ENCODE measurements at regions not wholly inside any gene's neighbourhood (a gene's known extent, or its start where the extent isn't known, plus 50 kb on each side); places are given as distances from the start of the nearest gene placed in this dataset.

GRCh38 chr12:87384226-87384625, 645.0 kb downstream of the C12orf50 start:
- no peak for TF ChIP-seq CTCF (conservative IDR thresholded peaks at IDR 0.05)
- H3K27ac ChIP-seq = no peak overlapping the region

- H3K27ac ChIP-seq = no peak overlapping the region
- TF ChIP-seq CTCF (conservative IDR thresholded peaks at IDR 0.05) = no peak
Observed at GRCh38 chr12:87383680-87384079, 645.5 kb downstream of the C12orf50 start.

- no peak for TF ChIP-seq CTCF (conservative IDR thresholded peaks at IDR 0.05)
Observed at GRCh38 chr12:87382959-87383566, 646.1 kb downstream of the C12orf50 start.

GRCh38 chr12:87382436-87382835, 646.8 kb downstream of the C12orf50 start:
- no peak overlapping the region for H3K27ac ChIP-seq
- TF ChIP-seq CTCF (conservative IDR thresholded peaks at IDR 0.05) = no peak

More at GRCh38 chr12:87382959-87383566, 646.1 kb downstream of the C12orf50 start:
- no peak overlapping the region for H3K27ac ChIP-seq

GRCh38 chr12:87381742-87382141, 647.5 kb downstream of the C12orf50 start:
- H3K27ac ChIP-seq = no peak overlapping the region
- TF ChIP-seq CTCF (conservative IDR thresholded peaks at IDR 0.05) = no peak

- no peak for TF ChIP-seq CTCF (conservative IDR thresholded peaks at IDR 0.05)
- no peak overlapping the region for H3K27ac ChIP-seq
Observed at GRCh38 chr12:87378526-87378925, 650.7 kb downstream of the C12orf50 start.

- TF ChIP-seq CTCF (conservative IDR thresholded peaks at IDR 0.05) = no peak
Observed at GRCh38 chr12:87376722-87377121, 652.5 kb downstream of the C12orf50 start.

More at GRCh38 chr12:87376722-87377121, 652.5 kb downstream of the C12orf50 start:
- H3K27ac ChIP-seq = no peak overlapping the region
